Transverse colon (tissue), 4 donors: ENCODE measurements at regions not wholly inside any gene's neighbourhood (a gene's known extent, or its start where the extent isn't known, plus 50 kb on each side); places are given as distances from the start of the nearest gene placed in this dataset.
"Not testable (repeated sequence)": the region's sequence is repeated elsewhere in the genome, so short reads cannot be mapped to it uniquely, and the experiment has no call there.

ENCODE experiments used
- DNase-seq: peaks from one replicate; pipeline ENCODE4 v3.0.0-alpha.2; 2019
- H3K27ac ChIP-seq, 4 donors: fragments of 200-600 bp; sonication (generic); 2 replicates each; pipeline ENCODE4 v1.5.1; 2016 to 2018; ENCODE audit warnings: inconsistent platforms in 4 of 4
- H3K27me3 ChIP-seq: fragments of 200-600 bp; sonication (generic); 2 replicates; pipeline ENCODE4 v1.5.1; 2017; ENCODE audit warnings: inconsistent platforms
- H3K36me3 ChIP-seq, 4 donors: fragments of 200-600 bp; sonication (generic); 2 replicates each; pipeline ENCODE4 v1.5.1; 2017 to 2019; ENCODE audit warnings: inconsistent platforms in 4 of 4
- H3K4me1 ChIP-seq, 4 donors: fragments of 200-600 bp; sonication (generic); 2 replicates each; pipeline ENCODE4 v1.5.1; 2017 to 2020; ENCODE audit warnings: inconsistent platforms in 4 of 4
- H3K4me3 ChIP-seq, 4 donors: fragments of 200-600 bp; sonication (generic); 1 replicate in 1 of 4; 2 replicates in 3 of 4; pipeline versions ENCODE4 v1.5.1 to v1.6.1; 2017 to 2019; ENCODE audit warnings: inconsistent platforms in 4 of 4
- H3K9me3 ChIP-seq, 2 donors: fragments of 200-600 bp; sonication (generic); 2 replicates each; pipeline ENCODE4 v1.5.1; 2017 to 2019; ENCODE audit warnings: inconsistent platforms in 2 of 2
- EP300 ChIP-seq: sonication (generic); formaldehyde crosslinking; IDR thresholded peaks from one replicate; pipeline ENCODE4 v1.6.1; 2017; ENCODE audit warnings: antibody characterized with exemption, low read depth
- POLR2A ChIP-seq: fragments of 450-650 bp; IDR thresholded peaks from one replicate; pipeline ENCODE4 v1.6.1; 2016; ENCODE audit warnings: antibody characterized with exemption, mild to moderate bottlenecking, moderate library complexity
- POLR2AphosphoS5 ChIP-seq, 3 donors: sonication (generic); formaldehyde crosslinking; IDR thresholded peaks; one replicate each; pipeline ENCODE4 v1.6.1; 2016; ENCODE audit warnings: antibody characterized with exemption in 3 of 3
- WGBS, 2 donors: methylation state at CpG; one replicate each; pipeline ENCODE4 v1.1.5; 2018; ENCODE audit warnings: low coverage in 1 of 2; 5-methylcytosine and 5-hydroxymethylcytosine counted together
- in situ Hi-C, 4 donors: fragments of 200-750 bp; cut with MboI; loops; one replicate each; pipeline versions ENCODE4 v1.15.0 to v1.15.1; 2017; ENCODE audit warnings: low sequenced_read_pairs in 3 of 4, low pct_ligation_motif_present in 1 of 4, low pct_unique_long_range_greater_than_20kb in 1 of 4
- intact Hi-C: fragments of 100-400 bp; cut with DNase I; formaldehyde crosslinking; loops from one replicate; pipeline ENCODE4 v1.15.1; 2023; ENCODE audit warnings: low total_unique reads
- TF ChIP-seq, protein P1 (sequence below), 5 experiments: fragments of 200-600 bp in 3 of 5; fragments of 450-650 bp in 2 of 5; sonication (generic) in 3 of 5; IDR thresholded peaks; 1 replicate in 2 of 5; 2 replicates in 3 of 5; pipeline ENCODE4 v1.5.1; 2016 to 2017; ENCODE audit warnings: antibody characterized with exemption in 5 of 5, inconsistent platforms in 3 of 5, mild to moderate bottlenecking in 2 of 5, moderate library complexity in 1 of 5

DNA sequence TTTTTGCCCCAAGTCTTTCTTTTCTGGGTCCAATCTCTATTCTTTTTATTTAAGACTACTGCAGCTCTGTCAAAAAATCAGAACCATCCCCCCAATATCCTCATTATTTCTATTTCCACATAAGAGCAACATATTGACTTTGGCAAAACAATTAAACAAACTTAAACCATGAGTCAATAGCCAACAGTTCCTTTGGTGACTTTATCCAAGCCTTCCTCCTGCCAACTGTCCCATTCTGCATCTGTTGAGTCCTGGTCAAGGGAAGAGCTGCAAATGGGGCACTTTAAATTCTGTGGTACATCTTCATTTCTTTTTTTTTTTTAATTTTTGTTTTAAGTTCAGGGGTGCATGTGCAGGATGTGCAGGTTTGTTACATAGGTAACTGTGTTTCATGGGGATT, 1875.0 kb upstream of the PCDH7 start:
- Histone ChIP-seq H3K27me3 (no peaks in the 10 kb centered on the region), H3K4me3 (no peak overlapping the region)

DNA sequence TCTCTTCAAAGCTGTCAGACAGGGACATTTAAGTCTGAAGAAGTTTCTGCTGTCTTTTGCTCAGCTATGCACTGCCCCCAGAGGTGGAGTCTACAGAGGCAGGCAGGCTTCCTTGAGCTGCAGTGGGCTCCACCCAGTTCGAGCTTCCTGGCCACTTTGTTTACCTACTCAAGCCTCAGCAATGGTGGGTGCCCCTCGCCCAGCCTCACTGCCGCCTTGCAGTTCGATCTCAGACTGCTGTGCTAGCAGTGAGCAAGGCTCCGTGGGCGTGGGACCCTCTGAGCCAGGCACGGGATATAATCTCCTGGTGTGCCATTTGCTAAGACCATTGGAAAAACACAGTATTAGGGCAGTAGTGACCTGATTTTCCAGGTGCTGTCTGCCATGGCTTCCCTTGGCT, 1863.1 kb upstream of the PCDH7 start:
- H3K4me3 ChIP-seq, H3K9me3 ChIP-seq, intact Hi-C loops, H3K27me3 ChIP-seq, H3K36me3 ChIP-seq, in situ Hi-C loops, H3K27ac ChIP-seq, H3K4me1 ChIP-seq, DNase-seq: not testable (repeated sequence)
- 89% methylated on average over 6 of the region's 7 CpGs; no CpG with 5 or more reads in 1 of the 2 donors for WGBS, 2 donors

More for the DNA sequence above, 1875.0 kb upstream of the PCDH7 start:
- in situ Hi-C loops (no loop called here), intact Hi-C loops (no loop called here)
- Histone ChIP-seq H3K4me1 (no peaks in the 10 kb centered on the region), H3K9me3 (peaks cover 0 to 4% of the 10 kb centered on the region in 2 donors), H3K36me3 (no peaks in the 10 kb centered on the region), H3K27ac (no peak overlapping the region)
- TF ChIP-seq POLR2A, result no peak
- TF ChIP-seq, protein P1, sequence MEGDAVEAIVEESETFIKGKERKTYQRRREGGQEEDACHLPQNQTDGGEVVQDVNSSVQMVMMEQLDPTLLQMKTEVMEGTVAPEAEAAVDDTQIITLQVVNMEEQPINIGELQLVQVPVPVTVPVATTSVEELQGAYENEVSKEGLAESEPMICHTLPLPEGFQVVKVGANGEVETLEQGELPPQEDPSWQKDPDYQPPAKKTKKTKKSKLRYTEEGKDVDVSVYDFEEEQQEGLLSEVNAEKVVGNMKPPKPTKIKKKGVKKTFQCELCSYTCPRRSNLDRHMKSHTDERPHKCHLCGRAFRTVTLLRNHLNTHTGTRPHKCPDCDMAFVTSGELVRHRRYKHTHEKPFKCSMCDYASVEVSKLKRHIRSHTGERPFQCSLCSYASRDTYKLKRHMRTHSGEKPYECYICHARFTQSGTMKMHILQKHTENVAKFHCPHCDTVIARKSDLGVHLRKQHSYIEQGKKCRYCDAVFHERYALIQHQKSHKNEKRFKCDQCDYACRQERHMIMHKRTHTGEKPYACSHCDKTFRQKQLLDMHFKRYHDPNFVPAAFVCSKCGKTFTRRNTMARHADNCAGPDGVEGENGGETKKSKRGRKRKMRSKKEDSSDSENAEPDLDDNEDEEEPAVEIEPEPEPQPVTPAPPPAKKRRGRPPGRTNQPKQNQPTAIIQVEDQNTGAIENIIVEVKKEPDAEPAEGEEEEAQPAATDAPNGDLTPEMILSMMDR (IDR thresholded peaks at IDR 0.05), result no peak
- no peak for TF ChIP-seq POLR2AphosphoS5 (IDR thresholded peaks at IDR 0.05)
- no peak for TF ChIP-seq EP300
- no peak for DNase-seq

DNA sequence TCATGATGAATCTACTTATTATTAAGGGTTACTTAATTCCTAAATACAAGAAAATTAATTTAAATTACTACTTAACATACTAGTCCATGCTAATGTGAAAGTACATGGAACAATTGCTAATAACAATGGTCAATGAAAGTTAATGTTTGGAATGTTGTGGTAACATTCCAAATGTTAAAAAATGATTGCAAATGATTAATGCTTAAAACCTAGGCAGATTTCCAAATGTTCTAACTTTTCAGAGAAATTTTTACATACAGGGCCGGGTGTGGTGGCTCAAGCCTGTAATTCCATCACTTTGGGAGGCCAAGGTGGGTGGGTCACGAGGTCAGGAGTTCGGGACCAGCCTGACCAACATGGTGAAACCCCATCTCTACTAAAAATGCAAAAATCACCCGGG, 1851.3 kb upstream of the PCDH7 start:
- in situ Hi-C loops, result no loop called here
- intact Hi-C loops, result no loop called here
- H3K4me1 ChIP-seq, result no peaks in the 10 kb centered on the region
- no peak for DNase-seq
- no peaks in the 10 kb centered on the region for H3K27me3 ChIP-seq
- H3K27ac ChIP-seq, result no peak overlapping the region
- no peak overlapping the region for H3K4me3 ChIP-seq
- H3K9me3 ChIP-seq, result no peaks in the 10 kb centered on the region
- no peak for TF ChIP-seq EP300
- TF ChIP-seq, protein P1 (IDR thresholded peaks at IDR 0.05), result no peak
- H3K36me3 ChIP-seq, result no peaks in the 10 kb centered on the region
- 67 to 71% methylated on average over 3 to 4 of the region's 4 CpGs for WGBS, 2 donors

DNA sequence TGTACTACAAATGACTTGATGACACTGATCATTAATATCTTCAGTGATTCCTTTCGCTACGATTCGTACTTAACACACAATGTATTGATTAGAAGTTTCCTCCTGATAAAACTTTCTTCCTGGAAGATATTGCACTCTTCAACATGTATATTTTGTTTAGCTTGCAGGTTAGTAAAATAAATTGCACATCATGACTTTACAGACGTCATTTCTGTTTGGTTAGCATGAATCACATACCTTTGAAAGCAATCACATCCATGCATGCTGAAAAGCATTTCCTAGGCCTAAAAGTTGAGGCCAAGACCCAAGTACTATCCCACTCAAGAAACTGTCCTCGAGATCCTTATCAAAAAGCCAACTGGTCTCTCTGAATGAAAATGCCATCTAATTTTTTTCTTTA, 1841.0 kb upstream of the PCDH7 start:
- H3K27ac ChIP-seq, result no peak overlapping the region
- H3K9me3 ChIP-seq, result no peaks in the 10 kb centered on the region
- H3K4me3 ChIP-seq, result no peak overlapping the region
- no peak for DNase-seq
- no peaks in the 10 kb centered on the region for H3K36me3 ChIP-seq
- WGBS, 2 donors, result 54 to 62% methylated on average over 5 of the region's 5 CpGs
- H3K4me1 ChIP-seq, result no peaks in the 10 kb centered on the region
- no peaks in the 10 kb centered on the region for H3K27me3 ChIP-seq
- in situ Hi-C loops (no loop called here), intact Hi-C loops (no loop called here)
- no peak for TF ChIP-seq POLR2A
- TF ChIP-seq, protein P1 (IDR thresholded peaks at IDR 0.05), result no peak
- TF ChIP-seq POLR2AphosphoS5 (IDR thresholded peaks at IDR 0.05), result no peak
- no peak for TF ChIP-seq EP300

DNA sequence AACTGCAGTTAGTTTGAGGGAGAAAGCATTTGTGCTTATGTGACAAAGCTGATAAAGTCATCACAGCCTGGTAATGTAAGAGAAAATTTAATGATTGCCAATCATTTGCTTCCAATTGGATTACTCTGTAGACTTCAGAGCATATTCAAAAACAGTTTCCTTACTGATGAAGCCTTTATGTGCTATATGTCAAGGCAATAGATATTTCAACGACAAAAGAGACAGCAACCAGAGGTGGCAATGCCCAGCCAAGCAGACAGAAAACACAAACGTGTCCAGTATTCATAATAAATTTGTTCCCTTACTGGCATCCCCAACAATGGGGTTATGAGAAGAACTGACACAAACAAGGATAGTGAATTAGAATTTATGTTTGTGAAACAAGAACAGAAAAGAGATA, 1840.3 kb upstream of the PCDH7 start:
- H3K9me3 ChIP-seq, result no peaks in the 10 kb centered on the region
- H3K27me3 ChIP-seq, result no peaks in the 10 kb centered on the region
- DNase-seq, result no peak
- intact Hi-C loops (no loop called here), in situ Hi-C loops (no loop called here)
- no peaks in the 10 kb centered on the region for H3K4me1 ChIP-seq
- no peak overlapping the region for H3K27ac ChIP-seq
- TF ChIP-seq, protein P1 (IDR thresholded peaks at IDR 0.05), result no peak
- TF ChIP-seq POLR2AphosphoS5 (IDR thresholded peaks at IDR 0.05) (no peak), EP300 (no peak)
- H3K4me3 ChIP-seq, result no peak overlapping the region
- H3K36me3 ChIP-seq, result no peaks in the 10 kb centered on the region
- 62 to 88% methylated on average over 1 to 2 of the region's 2 CpGs for WGBS, 2 donors
